ENCODE measurements at regions not wholly inside any gene's neighbourhood (a gene's known extent, or its start where the extent isn't known, plus 50 kb on each side); places are given as distances from the start of the nearest gene placed in this dataset.

- DNase-seq (ENCODE audit: extremely low read depth, low read depth) = no peak
- no peak for TF ChIP-seq CTCF (IDR thresholded peaks at IDR 0.05; ENCODE audit: low read depth, low read length)
Observed at GRCh38 chr18:78304192-78305164, 675.1 kb upstream of the SALL3 start.

DNA sequence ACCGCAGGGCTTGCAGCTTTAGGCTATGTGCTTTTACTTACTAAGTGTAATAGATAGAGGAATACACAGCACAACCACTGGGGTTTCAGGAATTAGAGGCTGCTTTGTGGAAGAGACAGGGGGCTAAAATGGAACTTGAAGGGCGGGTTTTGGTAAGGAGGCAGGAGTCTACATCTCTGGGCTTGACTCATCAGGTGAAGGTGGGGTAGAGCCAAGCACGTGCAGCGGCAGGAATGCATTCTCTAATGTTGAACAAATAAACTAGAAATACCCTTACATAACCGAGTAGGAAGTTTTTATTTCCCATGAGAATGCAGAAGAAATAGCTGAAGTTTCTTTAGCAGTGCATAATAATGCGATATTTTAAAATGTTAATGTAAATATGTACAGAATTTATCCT is 673.8 kb upstream of the SALL3 start:
- no peak for TF ChIP-seq CTCF (IDR thresholded peaks at IDR 0.05; ENCODE audit: low read depth, low read length)
- no peak for DNase-seq (ENCODE audit: extremely low read depth, low read depth)

GRCh38 chr18:78309307-78309706 is 670.3 kb upstream of the SALL3 start:
- no peak for DNase-seq (ENCODE audit: extremely low read depth, low read depth)
- no peak for TF ChIP-seq CTCF (IDR thresholded peaks at IDR 0.05; ENCODE audit: low read depth, low read length)

DNA sequence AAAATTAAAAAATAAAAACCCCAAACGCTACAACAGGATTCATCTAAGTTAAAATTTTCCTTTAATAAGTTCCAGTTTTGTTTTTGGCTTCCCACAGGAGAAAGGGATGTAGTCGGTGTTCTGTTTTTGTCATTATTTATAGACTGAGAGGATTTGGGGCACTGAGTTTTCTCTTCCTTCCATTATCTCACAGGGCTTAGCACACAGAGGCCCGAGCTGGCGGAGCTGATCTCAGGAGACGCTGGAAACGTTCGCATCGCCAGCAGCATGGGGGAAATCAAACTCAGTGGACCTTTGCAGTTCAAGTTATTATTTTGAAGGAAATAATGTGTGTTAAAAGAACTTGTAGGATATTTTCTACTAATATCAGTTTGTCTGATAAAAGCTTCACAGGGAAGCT is 669.7 kb upstream of the SALL3 start:
- TF ChIP-seq CTCF (IDR thresholded peaks at IDR 0.05; ENCODE audit: low read depth, low read length) = no peak
- DNase-seq (ENCODE audit: extremely low read depth, low read depth) = no peak

- no peak for TF ChIP-seq CTCF (IDR thresholded peaks at IDR 0.05; ENCODE audit: low read depth, low read length)
- no peak for DNase-seq (ENCODE audit: extremely low read depth, low read depth)
Observed at GRCh38 chr18:78319264-78319663, 660.4 kb upstream of the SALL3 start.

GRCh38 chr18:78319961-78320360 is 659.7 kb upstream of the SALL3 start:
- DNase-seq (ENCODE audit: extremely low read depth, low read depth) = no peak
- TF ChIP-seq CTCF (IDR thresholded peaks at IDR 0.05; ENCODE audit: low read depth, low read length) = no peak

- no peak for TF ChIP-seq CTCF (IDR thresholded peaks at IDR 0.05; ENCODE audit: low read depth, low read length)
- no peak for DNase-seq (ENCODE audit: extremely low read depth, low read depth)
Observed at GRCh38 chr18:78321402-78321801, 658.2 kb upstream of the SALL3 start.

All from AG09319 (cell line).